AG04450 (cell line): ENCODE measurements at regions not wholly inside any gene's neighbourhood (a gene's known extent, or its start where the extent isn't known, plus 50 kb on each side); places are given as distances from the start of the nearest gene placed in this dataset.

Experiments used
- CTCF ChIA-PET: fragments of 300-600, 350-600 bp; formaldehyde crosslinking; extraction: SDS; loops from one replicate; lab custom pipeline; 2022; ENCODE audit warnings: antibody characterized with exemption, inconsistent platforms; lab: Charles Lee
- POLR2A ChIA-PET: fragments of 350-600 bp; formaldehyde crosslinking; extraction: SDS; loops from one replicate; lab custom pipeline; 2021; ENCODE audit warnings: antibody characterized with exemption, inconsistent platforms; lab: Yijun Ruan, JAX
- DNase-seq: peaks from one replicate; pipeline ENCODE4 v3.0.0-alpha.2; 2011; ENCODE audit warnings: low read depth, low spot score
- H3K27ac ChIP-seq: one replicate; pipeline ENCODE4 v1.5.1; 2012; ENCODE audit warnings: low read depth, low read length, control low read depth
- H3K27me3 ChIP-seq: one replicate; pipeline ENCODE4 v1.6.0; 2012; ENCODE audit warnings: low read length; ENCODE audit not compliant: control insufficient read depth, insufficient read depth
- H3K4me3 ChIP-seq: 2 replicates; pipeline ENCODE4 v1.5.1; 2011; ENCODE audit warnings: mild to moderate bottlenecking, low read depth, low read length, control low read depth
- H3K9me3 ChIP-seq: 2 replicates; pipeline ENCODE4 v1.5.1; 2012; ENCODE audit warnings: low read length; ENCODE audit not compliant: control insufficient read depth, insufficient read depth
- TF ChIP-seq, protein P1 (sequence below): IDR thresholded peaks from 2 replicates; pipeline ENCODE4 v1.5.1; 2011; ENCODE audit warnings: low read depth, low read length, control low read depth, inconsistent platforms

GRCh38 chr17:73933871-73934270, 269.6 kb upstream of the RPL38 start:
- no peaks in the 10 kb centered on the region for H3K27me3 ChIP-seq

DNA sequence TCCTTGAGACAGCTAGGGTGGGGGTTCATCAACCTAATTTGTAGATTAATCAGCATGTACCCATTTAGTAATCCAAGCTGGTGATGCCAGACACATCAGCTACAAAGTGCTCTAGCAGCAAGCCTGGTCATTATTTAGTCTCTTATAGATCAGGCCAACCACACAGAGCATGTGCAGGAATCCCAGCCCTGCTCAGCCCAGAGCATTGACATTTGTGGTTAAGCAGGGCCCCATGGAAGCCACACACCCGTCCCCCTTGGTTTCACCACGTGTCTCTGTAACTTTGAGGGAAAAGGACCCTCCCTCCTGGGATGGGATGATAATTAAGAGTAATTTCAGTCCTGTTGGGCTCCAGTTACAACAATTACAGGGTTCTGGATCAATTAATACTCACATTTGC, 268.8 kb upstream of the RPL38 start:
- Histone ChIP-seq H3K27me3 (no peaks in the 10 kb centered on the region), H3K27ac (no peak overlapping the region), H3K9me3 (peaks cover 10% of the 10 kb centered on the region), H3K4me3 (no peak overlapping the region)
- TF ChIP-seq, protein P1, sequence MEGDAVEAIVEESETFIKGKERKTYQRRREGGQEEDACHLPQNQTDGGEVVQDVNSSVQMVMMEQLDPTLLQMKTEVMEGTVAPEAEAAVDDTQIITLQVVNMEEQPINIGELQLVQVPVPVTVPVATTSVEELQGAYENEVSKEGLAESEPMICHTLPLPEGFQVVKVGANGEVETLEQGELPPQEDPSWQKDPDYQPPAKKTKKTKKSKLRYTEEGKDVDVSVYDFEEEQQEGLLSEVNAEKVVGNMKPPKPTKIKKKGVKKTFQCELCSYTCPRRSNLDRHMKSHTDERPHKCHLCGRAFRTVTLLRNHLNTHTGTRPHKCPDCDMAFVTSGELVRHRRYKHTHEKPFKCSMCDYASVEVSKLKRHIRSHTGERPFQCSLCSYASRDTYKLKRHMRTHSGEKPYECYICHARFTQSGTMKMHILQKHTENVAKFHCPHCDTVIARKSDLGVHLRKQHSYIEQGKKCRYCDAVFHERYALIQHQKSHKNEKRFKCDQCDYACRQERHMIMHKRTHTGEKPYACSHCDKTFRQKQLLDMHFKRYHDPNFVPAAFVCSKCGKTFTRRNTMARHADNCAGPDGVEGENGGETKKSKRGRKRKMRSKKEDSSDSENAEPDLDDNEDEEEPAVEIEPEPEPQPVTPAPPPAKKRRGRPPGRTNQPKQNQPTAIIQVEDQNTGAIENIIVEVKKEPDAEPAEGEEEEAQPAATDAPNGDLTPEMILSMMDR, result no peak
- DNase-seq, result no peak
- ChIA-PET CTCF (no interaction called here), POLR2A (no interaction called here)

More at GRCh38 chr17:73933871-73934270, 269.6 kb upstream of the RPL38 start:
- no peak overlapping the region for H3K4me3 ChIP-seq
- TF ChIP-seq, protein P1, result no peak
- peaks cover 10% of the 10 kb centered on the region for H3K9me3 ChIP-seq
- POLR2A ChIA-PET, result no interaction called here
- DNase-seq, result no peak
- CTCF ChIA-PET, result no interaction called here
- no peak overlapping the region for H3K27ac ChIP-seq

- Histone ChIP-seq H3K27ac (no peak overlapping the region), H3K4me3 (no peak overlapping the region), H3K9me3 (peaks cover 13% of the 10 kb centered on the region), H3K27me3 (no peaks in the 10 kb centered on the region)
- CTCF ChIA-PET, result interaction anchor here (0.6 kb wide), 1 partner anchor 688 kb away, joined by 4 read pairs; no protein-coding TSS in a partner anchor
- no peak for DNase-seq
- POLR2A ChIA-PET, result no interaction called here
- TF ChIP-seq, protein P1, result no peak
These were observed 266.4 kb upstream of the RPL38 start for GRCh38 chr17:73936908-73937627.

GRCh38 chr17:73938706-73939105, 264.8 kb upstream of the RPL38 start:
- ChIA-PET POLR2A (no interaction called here), CTCF (no interaction called here)
- H3K4me3 ChIP-seq, result no peak overlapping the region
- DNase-seq, result no peak
- H3K27ac ChIP-seq, result no peak overlapping the region
- H3K9me3 ChIP-seq, result peaks cover 28% of the 10 kb centered on the region
- H3K27me3 ChIP-seq, result no peaks in the 10 kb centered on the region
- TF ChIP-seq, protein P1, result no peak

DNA sequence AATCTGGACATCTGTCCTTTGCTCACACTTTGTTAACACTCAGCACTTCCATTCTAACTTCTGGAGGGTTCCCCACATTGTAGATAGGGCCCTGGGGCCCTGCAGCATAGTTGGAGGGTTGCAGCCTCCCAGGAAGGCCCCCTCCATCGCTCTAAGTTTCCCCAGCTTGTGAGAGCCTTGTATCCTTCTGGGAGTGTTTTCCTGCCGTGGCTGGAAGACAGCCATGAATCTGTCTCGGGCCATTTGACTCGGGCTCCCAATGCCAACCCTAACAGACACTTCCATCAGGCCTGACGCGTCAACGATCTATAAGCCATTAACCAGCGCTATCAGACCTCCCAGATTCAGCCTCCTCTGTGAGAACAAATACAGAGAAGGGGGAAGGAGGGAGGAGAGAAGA, 263.7 kb upstream of the RPL38 start:
- TF ChIP-seq, protein P1, result no peak
- Histone ChIP-seq H3K9me3 (peaks cover 31% of the 10 kb centered on the region), H3K27ac (no peak overlapping the region), H3K4me3 (no peak overlapping the region), H3K27me3 (no peaks in the 10 kb centered on the region)
- POLR2A ChIA-PET, result no interaction called here
- CTCF ChIA-PET, result no interaction called here
- DNase-seq, result no peak
